ENCODE measurements at regions not wholly inside any gene's neighbourhood (a gene's known extent, or its start where the extent isn't known, plus 50 kb on each side); places are given as distances from the start of the nearest gene placed in this dataset.

DNA sequence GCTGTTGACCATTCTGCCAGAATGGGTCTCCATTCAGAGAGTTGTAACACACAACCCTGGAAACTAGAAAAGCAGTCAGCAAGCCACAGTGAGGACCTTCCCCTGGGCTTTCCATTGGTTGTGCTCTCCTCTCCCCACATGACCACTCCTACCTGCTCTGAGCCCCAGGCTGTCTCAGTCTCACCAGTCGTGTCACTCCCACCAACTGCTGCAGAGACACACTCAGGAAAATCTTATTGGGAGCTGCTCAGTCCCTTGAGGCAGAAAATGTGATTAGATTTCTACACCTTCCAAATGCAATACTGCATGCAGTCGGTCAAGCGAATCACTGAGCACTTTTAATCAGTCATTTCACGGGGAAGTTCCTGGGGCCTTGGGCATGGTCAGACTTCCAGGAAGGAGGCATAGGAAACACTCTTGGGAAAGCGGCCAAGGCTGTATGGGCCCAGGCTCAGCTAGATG, 284.2 kb upstream of the NMUR2 start:
- no peak for DNase-seq
- Mint-ChIP-seq H3K4me3 (peak overlapping the region; percentile 19), H3K4me1 (peaks cover 21% of the 10 kb centered on the region), H3K9me3 (peaks cover 31% of the 10 kb centered on the region), H3K27ac (peak overlapping the region; percentile 88), H3K36me3 (ENCODE audit: low read depth) (peaks cover 21% of the 10 kb centered on the region), H3K27me3 (ENCODE audit: low read depth, poor library complexity) (peaks cover 2% of the 10 kb centered on the region)
- TF ChIP-seq, protein P1, sequence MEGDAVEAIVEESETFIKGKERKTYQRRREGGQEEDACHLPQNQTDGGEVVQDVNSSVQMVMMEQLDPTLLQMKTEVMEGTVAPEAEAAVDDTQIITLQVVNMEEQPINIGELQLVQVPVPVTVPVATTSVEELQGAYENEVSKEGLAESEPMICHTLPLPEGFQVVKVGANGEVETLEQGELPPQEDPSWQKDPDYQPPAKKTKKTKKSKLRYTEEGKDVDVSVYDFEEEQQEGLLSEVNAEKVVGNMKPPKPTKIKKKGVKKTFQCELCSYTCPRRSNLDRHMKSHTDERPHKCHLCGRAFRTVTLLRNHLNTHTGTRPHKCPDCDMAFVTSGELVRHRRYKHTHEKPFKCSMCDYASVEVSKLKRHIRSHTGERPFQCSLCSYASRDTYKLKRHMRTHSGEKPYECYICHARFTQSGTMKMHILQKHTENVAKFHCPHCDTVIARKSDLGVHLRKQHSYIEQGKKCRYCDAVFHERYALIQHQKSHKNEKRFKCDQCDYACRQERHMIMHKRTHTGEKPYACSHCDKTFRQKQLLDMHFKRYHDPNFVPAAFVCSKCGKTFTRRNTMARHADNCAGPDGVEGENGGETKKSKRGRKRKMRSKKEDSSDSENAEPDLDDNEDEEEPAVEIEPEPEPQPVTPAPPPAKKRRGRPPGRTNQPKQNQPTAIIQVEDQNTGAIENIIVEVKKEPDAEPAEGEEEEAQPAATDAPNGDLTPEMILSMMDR (IDR thresholded peaks at IDR 0.05): no peak

DNA sequence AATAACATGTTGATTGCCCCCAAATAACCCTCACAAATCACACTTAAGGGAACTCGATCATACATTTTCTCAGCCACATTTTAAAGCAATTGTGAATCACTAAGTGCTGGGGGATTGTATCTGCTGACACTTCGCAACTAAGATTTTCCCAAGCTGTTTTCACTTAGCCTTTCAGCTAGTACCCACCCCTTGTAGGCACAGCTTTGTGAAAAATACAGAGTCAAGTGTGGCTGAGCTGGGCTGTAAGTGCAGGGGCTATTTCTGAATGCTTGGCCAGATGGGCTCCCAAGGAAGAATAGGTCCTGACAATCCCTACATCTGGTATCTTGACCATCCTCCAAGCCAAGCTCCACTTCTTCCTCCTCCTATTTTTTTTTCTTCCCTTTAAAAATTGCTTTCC, 289.2 kb upstream of the NMUR2 start:
- DNase-seq: no peak
- Mint-ChIP-seq H3K27me3 (ENCODE audit: low read depth, poor library complexity) (no peaks in the 10 kb centered on the region), H3K9me3 (peaks cover 15% of the 10 kb centered on the region), H3K4me3 (no peak overlapping the region), H3K27ac (no peak overlapping the region), H3K4me1 (peaks cover 17% of the 10 kb centered on the region), H3K36me3 (ENCODE audit: low read depth) (peaks cover 4% of the 10 kb centered on the region)
- TF ChIP-seq, protein P1 (IDR thresholded peaks at IDR 0.05): no peak

DNA sequence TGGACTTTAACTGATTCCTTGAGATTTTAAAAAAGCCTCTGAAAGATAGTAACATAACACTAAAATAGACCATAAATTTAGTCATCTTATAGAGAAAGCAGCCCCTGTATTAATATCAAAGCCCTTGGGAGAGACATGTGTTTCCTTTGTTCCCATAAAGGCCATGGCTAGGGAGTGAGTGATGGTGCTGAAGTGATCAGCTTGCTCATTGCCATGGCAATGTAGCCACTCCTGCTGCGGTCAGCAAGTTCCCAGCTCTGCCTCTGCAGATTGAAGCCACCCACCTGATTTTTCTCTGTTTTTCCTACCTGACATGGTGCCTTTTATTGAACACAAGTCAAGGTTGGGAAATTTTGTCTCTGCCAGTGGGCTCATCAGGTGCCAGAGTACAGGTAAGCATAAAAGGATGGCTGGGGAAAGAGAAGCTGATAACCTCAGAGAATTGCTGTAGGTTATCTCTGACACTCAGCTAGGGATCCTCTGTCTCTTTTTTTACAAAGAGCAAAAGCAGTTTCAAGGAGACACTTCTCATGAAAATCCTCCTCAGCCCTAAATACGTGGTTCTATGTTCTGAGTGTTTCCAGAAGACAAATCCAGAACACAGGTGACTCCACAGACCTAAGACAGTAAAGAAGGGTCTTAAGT, 296.3 kb upstream of the NMUR2 start:
- Mint-ChIP-seq H3K9me3 (peaks cover 42% of the 10 kb centered on the region), H3K36me3 (ENCODE audit: low read depth) (peaks cover 8% of the 10 kb centered on the region), H3K27ac (no peak overlapping the region), H3K4me1 (peaks cover 19% of the 10 kb centered on the region), H3K4me3 (no peak overlapping the region), H3K27me3 (ENCODE audit: low read depth, poor library complexity) (no peaks in the 10 kb centered on the region)
- peak; percentile 10 for DNase-seq
- TF ChIP-seq, protein P1 (IDR thresholded peaks at IDR 0.05): no peak

- TF ChIP-seq, protein P1 (IDR thresholded peaks at IDR 0.05): no peak
- Mint-ChIP-seq H3K27ac (no peak overlapping the region), H3K9me3 (peaks cover 46% of the 10 kb centered on the region), H3K4me1 (peaks cover 19% of the 10 kb centered on the region), H3K4me3 (no peak overlapping the region), H3K36me3 (ENCODE audit: low read depth) (peaks cover 6% of the 10 kb centered on the region), H3K27me3 (ENCODE audit: low read depth, poor library complexity) (no peaks in the 10 kb centered on the region)
- no peak for DNase-seq
Measured at GRCh38 chr5:152704286-152704685, 299.2 kb upstream of the NMUR2 start.

- H3K36me3 Mint-ChIP-seq (ENCODE audit: low read depth): no peaks in the 10 kb centered on the region
- peaks cover 7% of the 10 kb centered on the region for H3K9me3 Mint-ChIP-seq
- peaks cover 12% of the 10 kb centered on the region for H3K4me1 Mint-ChIP-seq
- no peaks in the 10 kb centered on the region for H3K27me3 Mint-ChIP-seq (ENCODE audit: low read depth, poor library complexity)
- no peak for DNase-seq
- no peak overlapping the region for H3K4me3 Mint-ChIP-seq
- H3K27ac Mint-ChIP-seq: no peak overlapping the region
- TF ChIP-seq, protein P1 (IDR thresholded peaks at IDR 0.05): no peak
Measured at GRCh38 chr5:152711801-152712388, 306.8 kb upstream of the NMUR2 start.

DNA sequence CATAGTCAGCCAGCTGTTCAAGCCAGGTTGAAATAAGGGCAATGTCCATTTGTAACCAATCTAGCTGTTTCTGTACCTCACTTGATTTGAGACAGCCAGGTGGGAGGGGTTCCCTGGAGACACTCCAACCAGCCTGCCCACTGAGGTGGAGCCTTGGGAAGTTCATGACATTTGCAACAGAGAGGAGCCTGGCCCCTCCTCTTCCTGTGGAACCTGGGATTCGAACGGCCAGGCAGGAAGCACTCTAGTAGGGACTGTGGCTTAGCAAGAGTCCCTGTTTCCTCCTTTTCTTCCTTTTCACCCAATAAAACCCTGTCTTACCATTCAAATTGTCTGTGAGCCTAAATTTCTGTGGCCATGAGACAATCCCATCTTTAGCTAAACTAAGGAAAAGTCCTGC, 312.3 kb upstream of the NMUR2 start:
- H3K4me3 Mint-ChIP-seq: no peak overlapping the region
- H3K9me3 Mint-ChIP-seq: peaks cover 14% of the 10 kb centered on the region
- TF ChIP-seq, protein P1 (IDR thresholded peaks at IDR 0.05): no peak
- no peak for DNase-seq
- peak overlapping the region; percentile 70 for H3K27ac Mint-ChIP-seq
- H3K4me1 Mint-ChIP-seq: peaks cover 5% of the 10 kb centered on the region
- H3K27me3 Mint-ChIP-seq (ENCODE audit: low read depth, poor library complexity): no peaks in the 10 kb centered on the region
- no peaks in the 10 kb centered on the region for H3K36me3 Mint-ChIP-seq (ENCODE audit: low read depth)

Measured in nephron progenitor cell (in vitro differentiated cells).